ENCODE measurements at regions not wholly inside any gene's neighbourhood (a gene's known extent, or its start where the extent isn't known, plus 50 kb on each side); places are given as distances from the start of the nearest gene placed in this dataset.

GRCh38 chr6:135693811-135694370 lies 157.6 kb upstream of the PDE7B start (continued):
- TF ChIP-seq NR2F2 (IDR thresholded peaks at IDR 0.05) (no peak), ATF3 (IDR thresholded peaks at IDR 0.05) (no peak), SP1 (IDR thresholded peaks at IDR 0.05) (no peak)

- 86% methylated on average over 3 of the region's 3 CpGs for WGBS
- TF ChIP-seq ZBTB33 (IDR thresholded peaks at IDR 0.05), result no peak
- TF ChIP-seq YY1 (IDR thresholded peaks at IDR 0.05), result no peak
- no peak for TF ChIP-seq HNF4A (conservative IDR thresholded peaks at IDR 0.05)
- no peak for TF ChIP-seq TAF1 (conservative IDR thresholded peaks at IDR 0.05)
- no peak for TF ChIP-seq GABPA (IDR thresholded peaks at IDR 0.05 in 1 of 2, conservative IDR thresholded peaks at IDR 0.05 in 1 of 2)
- no peak for TF ChIP-seq CTCF (IDR thresholded peaks at IDR 0.05; ENCODE audit: low read depth, low read length, missing input control)
- no peak for TF ChIP-seq FOXA2 (IDR thresholded peaks at IDR 0.05)
- no peak for TF ChIP-seq FOXA1 (IDR thresholded peaks at IDR 0.05)
- TF ChIP-seq HNF4G (IDR thresholded peaks at IDR 0.05), result no peak
- TF ChIP-seq JUND (IDR thresholded peaks at IDR 0.05), result no peak
- TF ChIP-seq MAX (IDR thresholded peaks at IDR 0.05), result no peak
- no peak for TF ChIP-seq NR2F2 (IDR thresholded peaks at IDR 0.05)
- TF ChIP-seq REST (IDR thresholded peaks at IDR 0.05), result no peak
- no peak for TF ChIP-seq ATF3 (IDR thresholded peaks at IDR 0.05)
- no peak for TF ChIP-seq SP1 (IDR thresholded peaks at IDR 0.05)
- TF ChIP-seq RXRA (IDR thresholded peaks at IDR 0.05), result no peak
- no peak for TF ChIP-seq RAD21 (IDR thresholded peaks at IDR 0.05)
- TF ChIP-seq EGR1 (IDR thresholded peaks at IDR 0.05; ENCODE audit: low read depth in 2 of 2), result no peak
- DNase-seq (ENCODE audit: low spot score), result no peak
Measured at GRCh38 chr6:135699705-135700104, 151.8 kb upstream of the PDE7B start.

More at GRCh38 chr6:135699705-135700104, 151.8 kb upstream of the PDE7B start:
- Histone ChIP-seq H3K27ac (ENCODE audit: low read depth in 1 of 2, low read length in 2 of 2) (no peak overlapping the region), H3K27me3 (ENCODE audit: control insufficient read depth in 4 of 4, insufficient read depth in 4 of 4, low read length in 3 of 4) (no peaks in the 10 kb centered on the region), H3K9ac (ENCODE audit: low read depth in 1 of 2, low read length in 2 of 2) (no peak overlapping the region), H3K4me3 (ENCODE audit: low read depth in 1 of 3, low read length in 3 of 3) (no peak overlapping the region), H3K9me3 (ENCODE audit: control insufficient read depth in 4 of 4, low read length in 3 of 4) (no peaks in the 10 kb centered on the region), H3K4me1 (ENCODE audit: control insufficient read depth in 4 of 4, insufficient read depth in 4 of 4, low read length in 3 of 4) (no peaks in the 10 kb centered on the region), H3K36me3 (ENCODE audit: control insufficient read depth in 4 of 4, insufficient read depth in 3 of 4, low read depth in 1 of 4, low read length in 3 of 4) (no peaks in the 10 kb centered on the region)
